GM23338 (cell line): ENCODE measurements at regions not wholly inside any gene's neighbourhood (a gene's known extent, or its start where the extent isn't known, plus 50 kb on each side); places are given as distances from the start of the nearest gene placed in this dataset.

Source experiments
- ETS1 ChIP-seq: IDR thresholded peaks from 2 replicates; pipeline ENCODE4 v1.6.1; 2016; ENCODE audit warnings: antibody characterized with exemption
- EZH2 ChIP-seq: fragments of 200-600 bp; sonication (generic); IDR thresholded peaks from one replicate; pipeline ENCODE4 v1.8.0; 2017; ENCODE audit warnings: antibody characterized with exemption, mild to moderate bottlenecking, low read depth; ENCODE audit not compliant: unreplicated experiment
- EZH2phosphoT487 ChIP-seq: fragments of 200-600 bp; sonication (generic); IDR thresholded peaks from one replicate; pipeline ENCODE4 v1.8.1; 2018; ENCODE audit warnings: antibody characterized with exemption; ENCODE audit not compliant: unreplicated experiment
- POLR2AphosphoS5 ChIP-seq: IDR thresholded peaks from 2 replicates; pipeline ENCODE4 v1.6.1; 2016; ENCODE audit warnings: antibody characterized with exemption, low read depth
- REST ChIP-seq: IDR thresholded peaks from one replicate; pipeline ENCODE4 v1.6.1; 2018; ENCODE audit warnings: antibody characterized with exemption; ENCODE audit not compliant: unreplicated experiment
- TF ChIP-seq, protein P1 (sequence below): fragments of 250-450 bp; sonication (Bioruptor Pico); IDR thresholded peaks from 2 replicates; pipeline ENCODE4 v1.5.0; 2020; ENCODE audit warnings: mild to moderate bottlenecking, moderate library complexity

DNA sequence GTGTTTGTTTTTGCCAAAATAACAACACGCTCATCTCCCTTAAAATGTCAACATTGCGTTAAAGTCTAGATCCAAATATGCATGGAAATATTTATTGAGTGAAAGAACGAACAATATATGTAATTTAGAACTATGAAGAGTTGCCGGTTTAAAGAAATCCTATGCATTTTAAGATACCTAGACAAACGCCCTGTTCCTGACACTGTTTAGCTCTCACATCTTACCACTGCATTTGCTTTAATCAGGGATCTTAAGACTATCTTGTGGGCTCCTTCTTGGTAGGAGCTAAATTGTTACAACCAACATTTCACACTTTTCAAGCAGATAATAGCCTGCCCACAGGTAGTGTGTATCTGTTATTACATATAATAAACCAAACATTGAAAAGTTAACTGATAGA is 96.6 kb upstream of the RPS6KA3 start (continued):
- TF ChIP-seq, protein P1, sequence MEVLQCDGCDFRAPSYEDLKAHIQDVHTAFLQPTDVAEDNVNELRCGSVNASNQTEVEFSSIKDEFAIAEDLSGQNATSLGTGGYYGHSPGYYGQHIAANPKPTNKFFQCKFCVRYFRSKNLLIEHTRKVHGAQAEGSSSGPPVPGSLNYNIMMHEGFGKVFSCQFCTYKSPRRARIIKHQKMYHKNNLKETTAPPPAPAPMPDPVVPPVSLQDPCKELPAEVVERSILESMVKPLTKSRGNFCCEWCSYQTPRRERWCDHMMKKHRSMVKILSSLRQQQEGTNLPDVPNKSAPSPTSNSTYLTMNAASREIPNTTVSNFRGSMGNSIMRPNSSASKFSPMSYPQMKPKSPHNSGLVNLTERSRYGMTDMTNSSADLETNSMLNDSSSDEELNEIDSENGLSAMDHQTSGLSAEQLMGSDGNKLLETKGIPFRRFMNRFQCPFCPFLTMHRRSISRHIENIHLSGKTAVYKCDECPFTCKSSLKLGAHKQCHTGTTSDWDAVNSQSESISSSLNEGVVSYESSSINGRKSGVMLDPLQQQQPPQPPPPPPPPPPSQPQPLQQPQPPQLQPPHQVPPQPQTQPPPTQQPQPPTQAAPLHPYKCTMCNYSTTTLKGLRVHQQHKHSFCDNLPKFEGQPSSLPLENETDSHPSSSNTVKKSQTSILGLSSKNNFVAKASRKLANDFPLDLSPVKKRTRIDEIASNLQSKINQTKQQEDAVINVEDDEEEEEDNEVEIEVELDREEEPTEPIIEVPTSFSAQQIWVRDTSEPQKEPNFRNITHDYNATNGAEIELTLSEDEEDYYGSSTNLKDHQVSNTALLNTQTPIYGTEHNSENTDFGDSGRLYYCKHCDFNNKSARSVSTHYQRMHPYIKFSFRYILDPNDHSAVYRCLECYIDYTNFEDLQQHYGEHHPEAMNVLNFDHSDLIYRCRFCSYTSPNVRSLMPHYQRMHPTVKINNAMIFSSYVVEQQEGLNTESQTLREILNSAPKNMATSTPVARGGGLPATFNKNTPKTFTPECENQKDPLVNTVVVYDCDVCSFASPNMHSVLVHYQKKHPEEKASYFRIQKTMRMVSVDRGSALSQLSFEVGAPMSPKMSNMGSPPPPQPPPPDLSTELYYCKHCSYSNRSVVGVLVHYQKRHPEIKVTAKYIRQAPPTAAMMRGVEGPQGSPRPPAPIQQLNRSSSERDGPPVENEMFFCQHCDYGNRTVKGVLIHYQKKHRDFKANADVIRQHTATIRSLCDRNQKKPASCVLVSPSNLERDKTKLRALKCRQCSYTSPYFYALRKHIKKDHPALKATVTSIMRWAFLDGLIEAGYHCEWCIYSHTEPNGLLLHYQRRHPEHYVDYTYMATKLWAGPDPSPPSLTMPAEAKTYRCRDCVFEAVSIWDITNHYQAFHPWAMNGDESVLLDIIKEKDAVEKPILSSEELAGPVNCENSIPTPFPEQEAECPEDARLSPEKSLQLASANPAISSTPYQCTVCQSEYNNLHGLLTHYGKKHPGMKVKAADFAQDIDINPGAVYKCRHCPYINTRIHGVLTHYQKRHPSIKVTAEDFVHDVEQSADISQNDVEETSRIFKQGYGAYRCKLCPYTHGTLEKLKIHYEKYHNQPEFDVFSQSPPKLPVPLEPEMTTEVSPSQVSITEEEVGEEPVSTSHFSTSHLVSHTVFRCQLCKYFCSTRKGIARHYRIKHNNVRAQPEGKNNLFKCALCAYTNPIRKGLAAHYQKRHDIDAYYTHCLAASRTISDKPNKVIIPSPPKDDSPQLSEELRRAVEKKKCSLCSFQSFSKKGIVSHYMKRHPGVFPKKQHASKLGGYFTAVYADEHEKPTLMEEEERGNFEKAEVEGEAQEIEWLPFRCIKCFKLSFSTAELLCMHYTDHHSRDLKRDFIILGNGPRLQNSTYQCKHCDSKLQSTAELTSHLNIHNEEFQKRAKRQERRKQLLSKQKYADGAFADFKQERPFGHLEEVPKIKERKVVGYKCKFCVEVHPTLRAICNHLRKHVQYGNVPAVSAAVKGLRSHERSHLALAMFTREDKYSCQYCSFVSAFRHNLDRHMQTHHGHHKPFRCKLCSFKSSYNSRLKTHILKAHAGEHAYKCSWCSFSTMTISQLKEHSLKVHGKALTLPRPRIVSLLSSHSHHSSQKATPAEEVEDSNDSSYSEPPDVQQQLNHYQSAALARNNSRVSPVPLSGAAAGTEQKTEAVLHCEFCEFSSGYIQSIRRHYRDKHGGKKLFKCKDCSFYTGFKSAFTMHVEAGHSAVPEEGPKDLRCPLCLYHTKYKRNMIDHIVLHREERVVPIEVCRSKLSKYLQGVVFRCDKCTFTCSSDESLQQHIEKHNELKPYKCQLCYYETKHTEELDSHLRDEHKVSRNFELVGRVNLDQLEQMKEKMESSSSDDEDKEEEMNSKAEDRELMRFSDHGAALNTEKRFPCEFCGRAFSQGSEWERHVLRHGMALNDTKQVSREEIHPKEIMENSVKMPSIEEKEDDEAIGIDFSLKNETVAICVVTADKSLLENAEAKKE (CRISPR knock-in tag) = no peak
- TF ChIP-seq ETS1 (no peak), REST (no peak), EZH2 (no peak), POLR2AphosphoS5 (no peak), EZH2phosphoT487 (no peak)
